Osteoblast (primary cell): ENCODE measurements at regions not wholly inside any gene's neighbourhood (a gene's known extent, or its start where the extent isn't known, plus 50 kb on each side); places are given as distances from the start of the nearest gene placed in this dataset.

Experiments
- DNase-seq: peaks from one replicate; pipeline ENCODE4 v3.0.0; 2011; ENCODE audit warnings: low spot score, mixed read lengths; ENCODE audit not compliant: insufficient read length; ENCODE audit errors: missing footprints
- H2AFZ ChIP-seq: 2 replicates; pipeline ENCODE4 v1.6.0; 2011; ENCODE audit warnings: mild to moderate bottlenecking, low read length
- H3K27ac ChIP-seq: 2 replicates; pipeline ENCODE4 v1.5.1; 2011; ENCODE audit warnings: mild to moderate bottlenecking, low read depth, low read length, moderate library complexity
- H3K27me3 ChIP-seq: 2 replicates; pipeline ENCODE4 v1.6.0; 2012; ENCODE audit warnings: mild to moderate bottlenecking, control low read depth, inconsistent platforms, low read length, moderate library complexity; ENCODE audit not compliant: insufficient read depth
- H3K36me3 ChIP-seq: 2 replicates; pipeline ENCODE4 v1.5.1; 2011; ENCODE audit warnings: mild to moderate bottlenecking, low read length, control low read depth, moderate library complexity; ENCODE audit not compliant: insufficient read depth
- H3K4me1 ChIP-seq: 2 replicates; pipeline ENCODE4 v1.5.1; 2011; ENCODE audit warnings: mild to moderate bottlenecking, low read length, control low read depth, moderate library complexity; ENCODE audit not compliant: insufficient read depth
- H3K4me2 ChIP-seq: 2 replicates; pipeline ENCODE4 v1.6.0; 2011; ENCODE audit warnings: mild to moderate bottlenecking, low read length; ENCODE audit not compliant: insufficient read depth
- H3K4me3 ChIP-seq: fragments of 200-600 bp; sonication (generic); 3 replicates; pipeline ENCODE4 v1.5.1; 2012; ENCODE audit warnings: mild to moderate bottlenecking, low read length, inconsistent platforms; ENCODE audit not compliant: insufficient read depth
- H3K79me2 ChIP-seq: 2 replicates; pipeline ENCODE4 v1.6.0; 2012; ENCODE audit warnings: mild to moderate bottlenecking, low read length, control low read depth, inconsistent platforms; ENCODE audit not compliant: insufficient read depth
- H3K9me3 ChIP-seq: 2 replicates; pipeline ENCODE4 v1.5.1; 2011; ENCODE audit warnings: low read depth, low read length, control low read depth
- H4K20me1 ChIP-seq: 2 replicates; pipeline ENCODE4 v1.6.0; 2012; ENCODE audit warnings: mild to moderate bottlenecking, low read length, control low read depth; ENCODE audit not compliant: insufficient read depth
- CTCF ChIP-seq: IDR thresholded peaks from 2 replicates; pipeline ENCODE4 v1.5.1; 2011; ENCODE audit warnings: mild to moderate bottlenecking, low read depth, low read length, moderate library complexity; ENCODE audit errors: extremely low read depth

- no peak for DNase-seq
Measured at GRCh38 chr3:70527026-70527425, 214.6 kb upstream of the MDFIC2 start.

GRCh38 chr3:70519913-70520659 lies 207.6 kb upstream of the MDFIC2 start:
- H2AFZ ChIP-seq = peak overlapping the region; percentile 69
- TF ChIP-seq CTCF = no peak
- H3K27me3 ChIP-seq = peaks cover 18% of the 10 kb centered on the region
- H4K20me1 ChIP-seq = no peaks in the 10 kb centered on the region
- no peaks in the 10 kb centered on the region for H3K9me3 ChIP-seq
- H3K79me2 ChIP-seq = no peaks in the 10 kb centered on the region
- peak overlapping the region; percentile 30 for H3K4me3 ChIP-seq
- DNase-seq = no peak
- no peaks in the 10 kb centered on the region for H3K36me3 ChIP-seq
- peak overlapping the region; percentile 52 for H3K27ac ChIP-seq
- peak overlapping the region; percentile 67 for H3K4me2 ChIP-seq
- H3K4me1 ChIP-seq = peaks cover 15% of the 10 kb centered on the region

More at GRCh38 chr3:70527026-70527425, 214.6 kb upstream of the MDFIC2 start:
- H3K9me3 ChIP-seq = no peaks in the 10 kb centered on the region
- no peak overlapping the region for H3K4me3 ChIP-seq
- H2AFZ ChIP-seq = no peak overlapping the region
- peaks cover 7% of the 10 kb centered on the region for H3K27me3 ChIP-seq
- no peak overlapping the region for H3K4me2 ChIP-seq
- no peaks in the 10 kb centered on the region for H3K79me2 ChIP-seq
- no peak overlapping the region for H3K27ac ChIP-seq
- no peaks in the 10 kb centered on the region for H3K4me1 ChIP-seq
- no peaks in the 10 kb centered on the region for H4K20me1 ChIP-seq
- TF ChIP-seq CTCF = no peak
- no peaks in the 10 kb centered on the region for H3K36me3 ChIP-seq

- TF ChIP-seq CTCF = no peak
- Histone ChIP-seq H3K79me2 (no peaks in the 10 kb centered on the region), H2AFZ (no peak overlapping the region), H4K20me1 (no peaks in the 10 kb centered on the region), H3K4me3 (no peak overlapping the region), H3K27ac (no peak overlapping the region), H3K9me3 (no peaks in the 10 kb centered on the region), H3K4me2 (no peak overlapping the region), H3K4me1 (peaks cover 15% of the 10 kb centered on the region), H3K27me3 (peaks cover 23% of the 10 kb centered on the region), H3K36me3 (no peaks in the 10 kb centered on the region)
- DNase-seq = no peak
Measured at GRCh38 chr3:70519026-70519425, 206.6 kb upstream of the MDFIC2 start.

- no peak overlapping the region for H3K27ac ChIP-seq
- no peak for DNase-seq
- H3K36me3 ChIP-seq = no peaks in the 10 kb centered on the region
- H3K27me3 ChIP-seq = peaks cover 25% of the 10 kb centered on the region
- no peak overlapping the region for H3K4me2 ChIP-seq
- H3K4me3 ChIP-seq = no peak overlapping the region
- H4K20me1 ChIP-seq = no peaks in the 10 kb centered on the region
- no peaks in the 10 kb centered on the region for H3K79me2 ChIP-seq
- H3K9me3 ChIP-seq = no peaks in the 10 kb centered on the region
- peaks cover 15% of the 10 kb centered on the region for H3K4me1 ChIP-seq
- TF ChIP-seq CTCF = no peak
- H2AFZ ChIP-seq = no peak overlapping the region
Measured at GRCh38 chr3:70518356-70518755, 205.9 kb upstream of the MDFIC2 start.
